ENCODE measurements at regions not wholly inside any gene's neighbourhood (a gene's known extent, or its start where the extent isn't known, plus 50 kb on each side); places are given as distances from the start of the nearest gene placed in this dataset.

DNA sequence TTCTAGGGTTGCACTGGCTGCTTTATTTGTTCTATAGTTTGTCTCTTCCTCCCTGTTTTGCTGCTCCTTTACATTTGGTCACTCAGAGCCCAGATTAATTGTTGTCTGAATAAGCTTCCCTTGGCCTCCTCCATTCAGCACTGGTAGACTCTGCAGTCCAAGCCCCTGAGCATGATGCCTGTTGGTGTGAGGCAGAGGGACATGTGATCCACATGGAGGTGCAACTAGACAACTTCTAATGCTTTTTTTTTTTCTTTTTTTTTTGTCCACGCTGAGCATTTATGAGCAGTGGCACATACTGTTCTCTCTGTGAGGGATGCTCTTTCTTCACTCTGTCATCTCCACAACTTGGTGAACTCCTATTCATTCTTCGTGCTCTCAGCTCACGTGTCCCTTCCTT, 167.3 kb upstream of the TBC1D5 start:
- no peak for DNase-seq (ENCODE audit: extremely low read depth, low read depth)
- TF ChIP-seq, protein P1, sequence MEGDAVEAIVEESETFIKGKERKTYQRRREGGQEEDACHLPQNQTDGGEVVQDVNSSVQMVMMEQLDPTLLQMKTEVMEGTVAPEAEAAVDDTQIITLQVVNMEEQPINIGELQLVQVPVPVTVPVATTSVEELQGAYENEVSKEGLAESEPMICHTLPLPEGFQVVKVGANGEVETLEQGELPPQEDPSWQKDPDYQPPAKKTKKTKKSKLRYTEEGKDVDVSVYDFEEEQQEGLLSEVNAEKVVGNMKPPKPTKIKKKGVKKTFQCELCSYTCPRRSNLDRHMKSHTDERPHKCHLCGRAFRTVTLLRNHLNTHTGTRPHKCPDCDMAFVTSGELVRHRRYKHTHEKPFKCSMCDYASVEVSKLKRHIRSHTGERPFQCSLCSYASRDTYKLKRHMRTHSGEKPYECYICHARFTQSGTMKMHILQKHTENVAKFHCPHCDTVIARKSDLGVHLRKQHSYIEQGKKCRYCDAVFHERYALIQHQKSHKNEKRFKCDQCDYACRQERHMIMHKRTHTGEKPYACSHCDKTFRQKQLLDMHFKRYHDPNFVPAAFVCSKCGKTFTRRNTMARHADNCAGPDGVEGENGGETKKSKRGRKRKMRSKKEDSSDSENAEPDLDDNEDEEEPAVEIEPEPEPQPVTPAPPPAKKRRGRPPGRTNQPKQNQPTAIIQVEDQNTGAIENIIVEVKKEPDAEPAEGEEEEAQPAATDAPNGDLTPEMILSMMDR (IDR thresholded peaks at IDR 0.05; ENCODE audit: low read depth, low read length, missing control alignments): no peak
- no peak overlapping the region for H3K4me3 ChIP-seq (replicated peaks; ENCODE audit: low read depth, low read length)

DNA sequence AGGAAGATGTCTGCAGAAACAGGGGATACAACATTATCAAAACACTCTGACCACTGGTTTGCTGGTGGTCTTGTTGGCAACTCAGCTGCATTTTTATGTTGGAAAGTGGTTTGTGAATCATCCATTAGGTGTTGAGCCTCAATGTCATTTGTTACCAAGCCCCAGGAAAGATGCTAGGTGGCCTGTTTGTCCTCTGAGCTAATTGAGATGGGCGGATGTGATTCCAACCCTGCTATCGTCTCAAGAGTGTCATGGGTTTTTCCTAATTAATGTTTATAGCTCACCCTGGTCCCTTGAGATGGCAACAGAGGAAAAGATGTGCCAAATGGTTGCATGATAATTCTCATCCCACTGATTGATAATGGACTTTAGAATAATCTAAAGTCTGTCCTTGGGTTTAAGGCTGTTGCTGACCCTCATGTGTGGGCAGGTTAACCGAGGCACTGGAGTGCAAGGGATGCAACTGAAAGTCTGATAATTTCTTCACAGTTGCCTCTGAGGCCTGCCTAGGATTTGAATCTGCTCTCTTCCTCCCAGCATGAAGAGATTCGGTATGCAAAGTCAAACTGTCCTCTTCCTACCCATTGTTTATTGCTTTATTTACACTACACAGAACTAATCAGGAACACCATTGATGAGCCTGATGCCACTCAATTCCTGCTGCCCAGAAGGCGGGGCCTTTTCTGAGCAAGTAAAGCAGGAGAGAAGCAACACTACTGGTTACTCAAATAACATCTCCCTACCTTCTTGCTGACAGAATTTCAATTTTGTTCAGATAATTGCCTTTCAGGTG, 166.2 kb upstream of the TBC1D5 start:
- no peak overlapping the region for H3K4me3 ChIP-seq (replicated peaks; ENCODE audit: low read depth, low read length)
- TF ChIP-seq, protein P1 (IDR thresholded peaks at IDR 0.05; ENCODE audit: low read depth, low read length, missing control alignments): no peak
- no peak for DNase-seq (ENCODE audit: extremely low read depth, low read depth)

DNA sequence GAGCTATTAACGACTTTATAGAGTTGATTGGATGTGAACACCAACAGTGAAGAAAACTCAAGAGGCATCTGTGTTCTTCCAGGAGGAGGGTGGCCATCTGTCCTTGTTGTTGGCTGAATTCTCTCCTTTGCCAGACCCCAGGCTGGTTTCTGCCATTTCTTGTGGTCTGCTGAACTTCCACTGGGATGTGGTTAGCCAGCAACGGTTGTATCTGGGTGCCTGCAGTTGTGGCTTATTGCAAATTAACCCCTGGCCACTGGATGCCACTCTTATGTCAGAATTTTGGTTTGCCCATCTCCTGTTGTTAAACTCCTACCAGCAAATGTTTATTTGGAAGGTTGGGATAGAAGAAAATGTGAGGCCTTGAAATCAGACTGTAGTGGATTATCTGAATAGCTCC, 163.6 kb upstream of the TBC1D5 start:
- DNase-seq (ENCODE audit: extremely low read depth, low read depth): no peak
- TF ChIP-seq, protein P1 (IDR thresholded peaks at IDR 0.05; ENCODE audit: low read depth, low read length, missing control alignments): no peak
- no peak overlapping the region for H3K4me3 ChIP-seq (replicated peaks; ENCODE audit: low read depth, low read length)

DNA sequence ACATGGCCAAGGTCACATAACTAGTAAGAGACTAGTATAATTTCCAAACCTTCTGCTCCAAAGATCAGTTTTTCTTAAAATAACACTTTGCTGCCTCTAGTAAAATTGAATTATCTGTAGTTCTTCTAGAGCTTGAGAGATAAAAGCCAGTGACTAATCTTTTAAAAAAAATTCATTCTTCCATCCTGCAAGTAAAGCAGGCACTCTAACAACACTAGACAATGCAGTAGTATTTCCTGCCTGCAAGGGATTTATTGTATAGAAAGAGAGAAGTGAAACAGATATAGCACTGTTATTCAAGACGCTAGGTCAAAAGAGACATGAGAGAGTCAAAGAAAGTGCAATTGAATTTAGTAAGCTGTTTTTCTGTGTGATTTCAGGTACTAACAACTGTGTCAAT, 159.5 kb upstream of the TBC1D5 start:
- TF ChIP-seq, protein P1 (IDR thresholded peaks at IDR 0.05; ENCODE audit: low read depth, low read length, missing control alignments): no peak
- H3K4me3 ChIP-seq (replicated peaks; ENCODE audit: low read depth, low read length): no peak overlapping the region
- no peak for DNase-seq (ENCODE audit: extremely low read depth, low read depth)

DNA sequence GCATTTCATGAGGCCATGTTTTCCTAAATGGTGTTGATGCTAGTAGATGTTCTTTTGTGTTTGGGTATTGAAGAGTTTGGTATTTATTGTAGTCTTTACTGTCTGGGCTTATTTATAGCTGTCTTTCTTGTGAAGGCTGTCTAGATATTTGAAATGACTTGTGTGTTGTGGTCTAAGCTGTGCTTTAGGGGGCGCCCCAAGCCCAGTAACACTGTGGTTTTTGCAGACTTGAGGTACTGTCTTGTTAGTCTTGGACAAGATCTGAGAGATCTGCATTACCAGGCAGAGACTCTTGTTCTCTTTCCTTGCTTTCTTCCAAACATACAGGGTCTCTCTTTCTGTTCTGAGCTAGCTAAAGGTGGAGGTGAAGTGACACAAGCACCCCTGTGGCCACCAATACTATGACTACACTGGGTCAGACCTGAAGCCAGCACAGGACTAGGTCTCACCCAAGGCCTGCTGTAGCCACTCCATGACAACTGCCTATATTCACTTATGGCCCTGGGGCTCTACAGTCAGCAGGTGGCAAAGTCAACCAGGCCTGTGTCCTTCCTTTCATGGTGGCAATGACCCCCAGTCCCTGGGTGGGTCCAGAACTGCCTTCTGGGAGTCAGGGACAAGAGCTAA, 152.1 kb upstream of the TBC1D5 start:
- DNase-seq (ENCODE audit: extremely low read depth, low read depth): no peak
- TF ChIP-seq, protein P1 (IDR thresholded peaks at IDR 0.05; ENCODE audit: low read depth, low read length, missing control alignments): peak; percentile 39

DNA sequence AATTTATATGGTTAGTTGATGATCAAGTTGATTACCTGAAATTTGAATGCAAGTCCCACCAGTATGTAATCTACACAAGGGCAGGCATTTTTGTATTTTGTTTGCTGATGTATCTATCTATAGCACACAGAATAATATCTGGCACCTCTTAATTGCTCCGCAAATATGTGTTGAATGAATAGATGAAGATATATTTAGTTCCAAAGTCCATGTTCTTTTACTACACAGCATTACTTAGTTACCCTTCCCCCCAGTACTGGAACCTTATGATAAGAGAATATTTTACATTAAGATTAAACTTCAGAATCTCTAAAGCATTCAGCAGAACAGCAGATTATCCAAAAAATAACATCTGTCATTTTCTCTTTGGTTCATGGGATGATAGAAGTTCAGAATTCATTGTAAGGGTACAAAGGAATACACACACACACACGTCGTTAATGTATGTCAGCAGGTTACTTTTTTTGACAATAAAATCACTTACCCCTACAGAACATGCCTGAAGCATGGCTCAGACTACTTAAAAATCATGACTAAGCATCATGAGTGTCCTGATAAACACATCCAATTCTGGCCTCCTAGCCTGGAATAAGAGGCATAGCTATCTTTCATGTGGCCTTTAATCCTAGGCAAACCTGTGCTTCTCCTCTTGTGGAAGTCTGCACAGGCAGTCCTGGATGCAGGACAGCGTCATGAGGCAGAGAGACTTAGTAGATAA, 148.9 kb upstream of the TBC1D5 start:
- DNase-seq (ENCODE audit: extremely low read depth, low read depth): no peak
- H3K4me3 ChIP-seq (replicated peaks; ENCODE audit: low read depth, low read length): no peak overlapping the region
- TF ChIP-seq, protein P1 (IDR thresholded peaks at IDR 0.05; ENCODE audit: low read depth, low read length, missing control alignments): no peak

More for the DNA sequence above, 152.1 kb upstream of the TBC1D5 start:
- no peak overlapping the region for H3K4me3 ChIP-seq (replicated peaks; ENCODE audit: low read depth, low read length)
